HUDEP-2 (cell line): ENCODE measurements at regions not wholly inside any gene's neighbourhood (a gene's known extent, or its start where the extent isn't known, plus 50 kb on each side); places are given as distances from the start of the nearest gene placed in this dataset.
"Not testable (repeated sequence)": the region's sequence is repeated elsewhere in the genome, so short reads cannot be mapped to it uniquely, and the experiment has no call there.

Source experiments
- DNase-seq, 76 experiments: peaks; one replicate each; lab custom pipeline; 2025; ENCODE audit not compliant: unreplicated experiment in 76 of 76; lab: John Stamatoyannopoulos, UW

- DNase-seq = not testable (repeated sequence)
Measured at GRCh38 chr7:106713452-106713851, 52.5 kb upstream of the CCDC71L start.

- DNase-seq = not testable (repeated sequence)
Measured at GRCh38 chr7:106714590-106715442, 53.9 kb upstream of the CCDC71L start.

GRCh38 chr7:106715730-106716129 lies 54.8 kb upstream of the CCDC71L start:
- DNase-seq = no peak

GRCh38 chr7:106717254-106717954 lies 56.4 kb upstream of the CCDC71L start:
- no peak for DNase-seq

GRCh38 chr7:106717955-106718871 lies 57.3 kb upstream of the CCDC71L start:
- DNase-seq = peak in 22 of 76 experiments; percentile 1 to 74 (median 24)

GRCh38 chr7:106720641-106721040 lies 59.7 kb upstream of the CCDC71L start:
- no peak for DNase-seq

- DNase-seq = no peak
Measured at GRCh38 chr7:106721816-106722785, 61.1 kb upstream of the CCDC71L start.

- peak in 1 of 76 experiments; percentile 24 for DNase-seq
Measured at GRCh38 chr7:106723398-106723797, 62.4 kb upstream of the CCDC71L start.

- DNase-seq = no peak
Measured at GRCh38 chr7:106729720-106730385, 68.9 kb upstream of the CCDC71L start.

GRCh38 chr7:106731187-106731586 lies 70.2 kb upstream of the CCDC71L start:
- DNase-seq = peak in 1 of 76 experiments; percentile 5

- peak in 1 of 76 experiments; percentile 20 for DNase-seq
Measured at GRCh38 chr7:106731646-106732444, 70.9 kb upstream of the CCDC71L start.

GRCh38 chr7:106735637-106736036 lies 74.7 kb upstream of the CCDC71L start:
- no peak for DNase-seq

GRCh38 chr7:106736123-106736507 lies 75.2 kb upstream of the CCDC71L start:
- DNase-seq = no peak

- DNase-seq = peak in 21 of 76 experiments; percentile 2 to 62 (median 28)
Measured at GRCh38 chr7:106736508-106737201, 75.7 kb upstream of the CCDC71L start.

GRCh38 chr7:106737202-106737562 lies 76.2 kb upstream of the CCDC71L start:
- no peak for DNase-seq

- no peak for DNase-seq
Measured at GRCh38 chr7:106740806-106741205, 79.8 kb upstream of the CCDC71L start.

- no peak for DNase-seq
Measured at GRCh38 chr7:106744563-106745091, 83.7 kb upstream of the CCDC71L start.
